HCT116 (cell line): ENCODE measurements at regions not wholly inside any gene's neighbourhood (a gene's known extent, or its start where the extent isn't known, plus 50 kb on each side); places are given as distances from the start of the nearest gene placed in this dataset.
A peak's percentile ranks its signal among the peaks of the same experiment; 100 is the strongest.

ENCODE experiments used
- ATAC-seq: fragments of 200-7000 bp; cut with Tn5 transposase; 2 replicates; pipeline ENCODE4 v1.9.1; 2020; ENCODE audit warnings: mild to moderate bottlenecking, moderate library complexity
- BruUV-seq: library from RNA; stranded (reverse); fragments of 400-500 nt; replicated peaks from 2 replicates; lab custom pipeline; 2021; lab: Mats Ljungman, UMichigan
- CTCF ChIA-PET: fragments of 300-600 bp; sonication (Branson Sonifier 250); formaldehyde crosslinking; loops from one replicate; lab custom pipeline; 2021; ENCODE audit warnings: antibody characterized with exemption; lab: Charles Lee
- POLR2A ChIA-PET: fragments of 300-600, 350-600 bp; sonication (Branson Sonifier 250); formaldehyde crosslinking; loops from one replicate; lab custom pipeline; 2021; ENCODE audit warnings: antibody characterized with exemption; lab: Charles Lee
- RAD21 ChIA-PET, 2 experiments: fragments of 300-600 bp; sonication (Branson Sonifier 250); formaldehyde crosslinking; loops; one replicate each; lab custom pipeline; 2023; ENCODE audit warnings: low total read pairs in 2 of 2; ENCODE audit not compliant: uncharacterized antibody in 2 of 2, unreplicated experiment in 2 of 2, low non-redundant PET in 1 of 2; lab: Charles Lee
- DNase-seq: peaks from one replicate; pipeline ENCODE4 v3.0.0-alpha.2; 2010; ENCODE audit warnings: low read depth, low spot score
- H2AFZ ChIP-seq: fragments of 200-600 bp; shearing (Covaris generic), sonication (generic); 2 replicates; pipeline ENCODE4 v1.6.1; 2017; ENCODE audit warnings: low read depth, mixed run types, mixed read lengths, antibody characterized with exemption, low read length; ENCODE audit not compliant: poor library complexity, severe bottlenecking
- H3K27ac ChIP-seq: 2 replicates; pipeline ENCODE4 v1.5.1; 2012; ENCODE audit warnings: low read depth, low read length
- H3K27me3 ChIP-seq: fragments of 200-600 bp; sonication (generic); 2 replicates; pipeline ENCODE4 v1.6.1; 2016; ENCODE audit warnings: mixed run types, low read length, mixed read lengths; ENCODE audit not compliant: insufficient read depth
- H3K36me3 ChIP-seq, 2 experiments: fragments of 200-500 bp in 1 of 2; fragments of 200-600 bp in 1 of 2; sonication (Bioruptor generic) in 1 of 2; sonication (generic) in 1 of 2; 2 replicates each; pipeline versions ENCODE4 v1.5.1 to v1.6.1; 2014 to 2016; ENCODE audit warnings: low read length in 2 of 2, inconsistent platforms in 1 of 2, mixed read lengths in 1 of 2, mixed run types in 1 of 2; ENCODE audit not compliant: insufficient read depth in 2 of 2, control insufficient read depth in 1 of 2
- H3K4me1 ChIP-seq, 2 experiments: fragments of 200-600 bp in 1 of 2; sonication (generic) in 1 of 2; 2 replicates each; pipeline versions ENCODE4 v1.5.1 to v1.6.1; 2012 to 2017; ENCODE audit warnings: low read length in 2 of 2, inconsistent platforms in 1 of 2, mild to moderate bottlenecking in 1 of 2, mixed read lengths in 1 of 2, mixed run types in 1 of 2, moderate library complexity in 1 of 2; ENCODE audit not compliant: insufficient read depth in 2 of 2, control insufficient read depth in 1 of 2
- H3K4me2 ChIP-seq: fragments of 200-600 bp; sonication (generic); 2 replicates; pipeline ENCODE4 v1.6.1; 2017; ENCODE audit warnings: mixed run types, low read length, mixed read lengths
- H3K4me3 ChIP-seq, 2 experiments: fragments of 200-600 bp in 1 of 2; sonication (generic) in 1 of 2; replicated peaks in 1 of 2; 2 replicates each; pipeline ENCODE4 v1.5.1; 2011 to 2016; ENCODE audit warnings: low read length in 2 of 2, control low read depth in 1 of 2, low read depth in 1 of 2, mild to moderate bottlenecking in 1 of 2, mixed read lengths in 1 of 2, mixed run types in 1 of 2
- H3K79me2 ChIP-seq: fragments of 200-600 bp; sonication (generic); 2 replicates; pipeline ENCODE4 v1.6.1; 2017; ENCODE audit warnings: mild to moderate bottlenecking, mixed run types, low read length, moderate library complexity, mixed read lengths; ENCODE audit not compliant: insufficient read depth
- H3K9ac ChIP-seq: fragments of 200-600 bp; sonication (generic); 2 replicates; pipeline ENCODE4 v1.6.1; 2016; ENCODE audit warnings: low read length, mixed read lengths
- H3K9me2 ChIP-seq: fragments of 200-600 bp; sonication (generic), shearing (Covaris generic); 2 replicates; pipeline ENCODE4 v1.6.1; 2017; ENCODE audit warnings: mixed run types, mild to moderate bottlenecking, moderate library complexity; ENCODE audit not compliant: insufficient read depth
- H3K9me3 ChIP-seq, 2 experiments: fragments of 200-500 bp in 1 of 2; fragments of 200-600 bp in 1 of 2; sonication (Bioruptor generic) in 1 of 2; sonication (generic) in 1 of 2; 2 replicates each; pipeline ENCODE4 v1.6.1; 2014 to 2017; ENCODE audit warnings: low read length in 2 of 2, mixed read lengths in 2 of 2, inconsistent platforms in 1 of 2, low read depth in 1 of 2, mild to moderate bottlenecking in 1 of 2, mixed run types in 1 of 2, moderate library complexity in 1 of 2; ENCODE audit not compliant: control insufficient read depth in 1 of 2, insufficient read depth in 1 of 2
- H4K20me1 ChIP-seq: fragments of 200-600 bp; sonication (generic), shearing (Covaris generic); 2 replicates; pipeline ENCODE4 v1.6.1; 2017; ENCODE audit warnings: mixed run types, mild to moderate bottlenecking, moderate library complexity; ENCODE audit not compliant: insufficient read depth
- CEBPB ChIP-seq: IDR thresholded peaks from 2 replicates; pipeline ENCODE4 v1.6.1; 2012; ENCODE audit warnings: low read depth
- EGR1 ChIP-seq: IDR thresholded peaks from 2 replicates; pipeline ENCODE4 v1.6.1; 2012; ENCODE audit warnings: low read depth
- POLR2AphosphoS5 ChIP-seq: IDR thresholded peaks from 2 replicates; pipeline ENCODE4 v1.6.1; 2011; ENCODE audit warnings: mild to moderate bottlenecking, low read depth, low read length, moderate library complexity
- RAD21 ChIP-seq: IDR thresholded peaks from 2 replicates; pipeline ENCODE4 v1.6.1; 2012; ENCODE audit warnings: low read depth, mild to moderate bottlenecking
- SRF ChIP-seq: IDR thresholded peaks from 2 replicates; pipeline ENCODE4 v1.6.1; 2012; ENCODE audit warnings: low read depth
- TCF7L2 ChIP-seq: IDR thresholded peaks from 2 replicates; pipeline ENCODE4 v1.7.0; 2011; ENCODE audit warnings: borderline replicate concordance, inconsistent platforms; ENCODE audit not compliant: insufficient read depth, insufficient read length; ENCODE audit errors: extremely low read depth
- intact Hi-C: fragments of 100-400 bp; cut with micrococcal nuclease; formaldehyde crosslinking; loops from 2 replicates; pipeline ENCODE4 v1.10.0; 2022
- TF ChIP-seq, protein P1 (sequence below): IDR thresholded peaks from 2 replicates; pipeline ENCODE4 v1.6.1; 2011; ENCODE audit warnings: mild to moderate bottlenecking, low read length, moderate library complexity; ENCODE audit not compliant: insufficient replicate concordance; ENCODE audit errors: extremely low read depth
- TF ChIP-seq, protein P2 (sequence below): IDR thresholded peaks from 2 replicates; pipeline ENCODE4 v1.6.1; 2012

DNA sequence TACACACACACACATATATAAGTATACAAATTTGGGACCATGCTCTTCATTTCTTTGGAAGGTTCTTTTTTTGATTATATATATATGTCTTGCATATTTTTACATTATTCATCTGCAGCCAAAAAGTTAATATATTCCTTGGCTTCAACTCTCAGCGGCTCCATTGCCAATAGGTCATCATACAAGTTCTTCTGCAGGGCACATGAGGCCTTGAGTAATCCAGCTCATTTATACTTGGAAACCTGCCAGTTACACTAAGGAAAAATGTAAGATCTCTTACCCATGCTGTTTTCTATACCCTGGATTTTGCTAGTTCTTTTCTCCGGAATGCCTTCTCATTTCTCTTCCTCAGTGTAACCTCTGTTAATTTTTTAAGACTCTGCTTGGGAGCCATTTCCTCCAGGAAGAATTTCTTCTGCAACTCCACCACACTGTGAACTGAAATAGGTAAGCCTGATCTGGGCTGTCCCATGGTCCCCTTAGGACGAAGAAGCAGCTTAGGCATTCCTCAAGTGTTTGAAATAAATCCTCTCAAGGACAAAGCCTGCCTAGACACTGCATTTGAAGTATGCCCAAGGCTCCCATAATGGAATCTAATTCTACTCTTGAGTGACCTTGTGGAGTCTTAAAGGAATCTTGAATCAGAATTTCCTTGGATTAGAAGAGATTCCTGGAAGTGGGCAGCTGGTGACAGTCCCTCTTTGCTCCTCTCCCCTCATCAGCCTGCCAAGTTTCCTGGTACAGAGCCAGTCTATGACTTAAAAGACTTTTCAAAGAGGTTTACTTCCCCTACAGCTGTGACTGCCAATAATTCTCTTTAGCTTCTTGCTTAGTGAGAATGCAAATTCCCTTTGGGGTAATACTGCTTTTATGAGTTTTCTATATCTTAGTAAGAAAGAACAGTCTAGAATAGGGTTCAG is 182.8 kb downstream of the C11orf87 start:
- ATAC-seq: no peak
- ChIA-PET RAD21 (no interaction called here), POLR2A (no interaction called here), CTCF (no interaction called here)
- Histone ChIP-seq H3K9ac (no peak overlapping the region), H2AFZ (no peak overlapping the region), H3K36me3 (no peaks in the 10 kb centered on the region), H3K4me1 (no peaks in the 10 kb centered on the region), H4K20me1 (no peaks in the 10 kb centered on the region), H3K79me2 (no peaks in the 10 kb centered on the region), H3K9me3 (no peaks in the 10 kb centered on the region), H3K9me2 (no peaks in the 10 kb centered on the region), H3K4me3 (no peak overlapping the region), H3K4me2 (no peak overlapping the region), H3K27ac (no peak overlapping the region), H3K27me3 (0 out of 2 replicates have a peak, but pooled peaks cover 3% of the 10 kb centered on the region)
- no TSS peak for BruUV-seq
- TF ChIP-seq, protein P1, sequence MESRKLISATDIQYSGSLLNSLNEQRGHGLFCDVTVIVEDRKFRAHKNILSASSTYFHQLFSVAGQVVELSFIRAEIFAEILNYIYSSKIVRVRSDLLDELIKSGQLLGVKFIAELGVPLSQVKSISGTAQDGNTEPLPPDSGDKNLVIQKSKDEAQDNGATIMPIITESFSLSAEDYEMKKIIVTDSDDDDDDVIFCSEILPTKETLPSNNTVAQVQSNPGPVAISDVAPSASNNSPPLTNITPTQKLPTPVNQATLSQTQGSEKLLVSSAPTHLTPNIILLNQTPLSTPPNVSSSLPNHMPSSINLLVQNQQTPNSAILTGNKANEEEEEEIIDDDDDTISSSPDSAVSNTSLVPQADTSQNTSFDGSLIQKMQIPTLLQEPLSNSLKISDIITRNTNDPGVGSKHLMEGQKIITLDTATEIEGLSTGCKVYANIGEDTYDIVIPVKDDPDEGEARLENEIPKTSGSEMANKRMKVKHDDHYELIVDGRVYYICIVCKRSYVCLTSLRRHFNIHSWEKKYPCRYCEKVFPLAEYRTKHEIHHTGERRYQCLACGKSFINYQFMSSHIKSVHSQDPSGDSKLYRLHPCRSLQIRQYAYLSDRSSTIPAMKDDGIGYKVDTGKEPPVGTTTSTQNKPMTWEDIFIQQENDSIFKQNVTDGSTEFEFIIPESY: no peak
- peak; percentile 72 for TF ChIP-seq TCF7L2
- intact Hi-C loops: no loop called here
- DNase-seq: no peak

GRCh38 chr11:109606256-109606655 is 184.3 kb downstream of the C11orf87 start:
- intact Hi-C loops: no loop called here
- Histone ChIP-seq H3K4me3 (no peak overlapping the region), H3K27ac (no peak overlapping the region), H3K9ac (no peak overlapping the region), H3K9me2 (no peaks in the 10 kb centered on the region), H3K27me3 (0 out of 2 replicates have a peak, but pooled peaks cover 3% of the 10 kb centered on the region)
- CTCF ChIA-PET: no interaction called here
- no peak for DNase-seq
- no peak for TF ChIP-seq SRF
- TF ChIP-seq, protein P2, sequence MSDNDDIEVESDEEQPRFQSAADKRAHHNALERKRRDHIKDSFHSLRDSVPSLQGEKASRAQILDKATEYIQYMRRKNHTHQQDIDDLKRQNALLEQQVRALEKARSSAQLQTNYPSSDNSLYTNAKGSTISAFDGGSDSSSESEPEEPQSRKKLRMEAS: no peak
- no peak for TF ChIP-seq POLR2AphosphoS5
- no peak for TF ChIP-seq EGR1
- no peak for TF ChIP-seq CEBPB
- no peak for TF ChIP-seq RAD21
- TF ChIP-seq, all 23 proteins: peak for 0
- H2AFZ ChIP-seq: no peak overlapping the region
- H3K4me1 ChIP-seq: no peaks in the 10 kb centered on the region
- POLR2A ChIA-PET: no interaction called here
- no peak for ATAC-seq
- no peaks in the 10 kb centered on the region for H3K36me3 ChIP-seq
- no peaks in the 10 kb centered on the region for H3K9me3 ChIP-seq
- RAD21 ChIA-PET: no interaction called here
- no TSS peak for BruUV-seq
- H3K79me2 ChIP-seq: no peaks in the 10 kb centered on the region
- H3K4me2 ChIP-seq: no peak overlapping the region
- H4K20me1 ChIP-seq: no peaks in the 10 kb centered on the region
